ENCODE measurements at regions not wholly inside any gene's neighbourhood (a gene's known extent, or its start where the extent isn't known, plus 50 kb on each side); places are given as distances from the start of the nearest gene placed in this dataset.
"Not testable (repeated sequence)": the region's sequence is repeated elsewhere in the genome, so short reads cannot be mapped to it uniquely, and the experiment has no call there.

GRCh38 chr3:166685246-166685645, 694.9 kb downstream of the ZBBX start:
- Histone ChIP-seq H3K9me3 (ENCODE audit: low read length) (no peaks in the 10 kb centered on the region), H4K20me1 (ENCODE audit: insufficient read depth) (no peaks in the 10 kb centered on the region), H3K36me3 (ENCODE audit: insufficient read depth, low read length) (no peaks in the 10 kb centered on the region), H3K4me3 (ENCODE audit: low read length) (no peak overlapping the region), H3K9me2 (ENCODE audit: insufficient read depth, low read length) (no peaks in the 10 kb centered on the region), H3K9ac (ENCODE audit: low read length) (no peak overlapping the region), H2AFZ (ENCODE audit: low read depth, low read length) (no peak overlapping the region), H3K27me3 (ENCODE audit: insufficient read depth, low read depth, low read length) (no peaks in the 10 kb centered on the region), H3K79me2 (replicated peaks; ENCODE audit: insufficient read depth, low read length) (no peaks in the 10 kb centered on the region), H3K27ac (ENCODE audit: low read length) (no peak overlapping the region), H3K4me2 (ENCODE audit: low read length) (no peak overlapping the region), H3F3A (ENCODE audit: insufficient read depth, low read length, poor library complexity, severe bottlenecking) (no peaks in the 10 kb centered on the region)
- TF ChIP-seq TAF1 (IDR thresholded peaks at IDR 0.05; ENCODE audit: low read depth) (no peak), REST (IDR thresholded peaks at IDR 0.05; ENCODE audit: borderline replicate concordance) (no peak), POLR2AphosphoS5 (IDR thresholded peaks at IDR 0.05) (no peak), EP300 (conservative IDR thresholded peaks at IDR 0.05; ENCODE audit: poor library complexity, severe bottlenecking) (no peak), CTCF (IDR thresholded peaks at IDR 0.05; ENCODE audit: poor library complexity, severe bottlenecking) (no peak), MXI1 (conservative IDR thresholded peaks at IDR 0.05; ENCODE audit: poor library complexity, severe bottlenecking) (no peak), RAD21 (conservative IDR thresholded peaks at IDR 0.05) (no peak), EZH2 (IDR thresholded peaks at IDR 0.05; ENCODE audit: borderline replicate concordance, insufficient read depth, low read length, poor library complexity, severe bottlenecking) (no peak), SMC3 (conservative IDR thresholded peaks at IDR 0.05; ENCODE audit: poor library complexity) (no peak)

GRCh38 chr3:166684077-166684476, 696.0 kb downstream of the ZBBX start:
- not testable (repeated sequence) for H3K79me2 ChIP-seq (replicated peaks; ENCODE audit: insufficient read depth, low read length); H3K4me3 ChIP-seq (ENCODE audit: low read length); H3K9ac ChIP-seq (ENCODE audit: low read length); H3K4me2 ChIP-seq (ENCODE audit: low read length); H3K36me3 ChIP-seq (ENCODE audit: insufficient read depth, low read length); H3K9me2 ChIP-seq (ENCODE audit: insufficient read depth, low read length); H4K20me1 ChIP-seq (ENCODE audit: insufficient read depth); H2AFZ ChIP-seq (ENCODE audit: low read depth, low read length); H3K27ac ChIP-seq (ENCODE audit: low read length); H3K27me3 ChIP-seq (ENCODE audit: insufficient read depth, low read depth, low read length); H3F3A ChIP-seq (ENCODE audit: insufficient read depth, low read length, poor library complexity, severe bottlenecking); H3K9me3 ChIP-seq (ENCODE audit: low read length)

GRCh38 chr3:166669781-166670180, 710.3 kb downstream of the ZBBX start:
- no peak overlapping the region for H3K9ac ChIP-seq (ENCODE audit: low read length)
- H3K9me2 ChIP-seq (ENCODE audit: insufficient read depth, low read length), result no peaks in the 10 kb centered on the region
- no peaks in the 10 kb centered on the region for H3K9me3 ChIP-seq (ENCODE audit: low read length)
- TF ChIP-seq REST (IDR thresholded peaks at IDR 0.05; ENCODE audit: borderline replicate concordance) (no peak), RAD21 (conservative IDR thresholded peaks at IDR 0.05) (no peak), MXI1 (conservative IDR thresholded peaks at IDR 0.05; ENCODE audit: poor library complexity, severe bottlenecking) (no peak), CTCF (IDR thresholded peaks at IDR 0.05; ENCODE audit: poor library complexity, severe bottlenecking) (no peak), EZH2 (IDR thresholded peaks at IDR 0.05; ENCODE audit: borderline replicate concordance, insufficient read depth, low read length, poor library complexity, severe bottlenecking) (no peak), SMC3 (conservative IDR thresholded peaks at IDR 0.05; ENCODE audit: poor library complexity) (no peak), TAF1 (IDR thresholded peaks at IDR 0.05; ENCODE audit: low read depth) (no peak), POLR2AphosphoS5 (IDR thresholded peaks at IDR 0.05) (no peak), EP300 (conservative IDR thresholded peaks at IDR 0.05; ENCODE audit: poor library complexity, severe bottlenecking) (no peak)
- H4K20me1 ChIP-seq (ENCODE audit: insufficient read depth), result no peaks in the 10 kb centered on the region
- no peaks in the 10 kb centered on the region for H3K79me2 ChIP-seq (replicated peaks; ENCODE audit: insufficient read depth, low read length)
- no peak overlapping the region for H3K4me3 ChIP-seq (ENCODE audit: low read length)
- no peaks in the 10 kb centered on the region for H3K36me3 ChIP-seq (ENCODE audit: insufficient read depth, low read length)
- no peaks in the 10 kb centered on the region for H3K27me3 ChIP-seq (ENCODE audit: insufficient read depth, low read depth, low read length)
- no peak overlapping the region for H2AFZ ChIP-seq (ENCODE audit: low read depth, low read length)
- no peak overlapping the region for H3K27ac ChIP-seq (ENCODE audit: low read length)
- H3K4me2 ChIP-seq (ENCODE audit: low read length), result no peak overlapping the region
- no peaks in the 10 kb centered on the region for H3F3A ChIP-seq (ENCODE audit: insufficient read depth, low read length, poor library complexity, severe bottlenecking)

Measured in neural cell (in vitro differentiated cells).